Hepatocyte (in vitro differentiated cells): ENCODE measurements at regions not wholly inside any gene's neighbourhood (a gene's known extent, or its start where the extent isn't known, plus 50 kb on each side); places are given as distances from the start of the nearest gene placed in this dataset.

Source experiments
- DNase-seq: peaks from one replicate; pipeline ENCODE4 v3.0.0-alpha.2; 2016; ENCODE audit warnings: low spot score
- H2AFZ ChIP-seq: fragments of 200-600 bp; sonication (generic); 2 replicates; pipeline ENCODE4 v1.6.0; 2016; ENCODE audit warnings: antibody characterized with exemption, mild to moderate bottlenecking
- H3K27ac ChIP-seq: fragments of 200-600 bp; sonication (generic); 2 replicates; pipeline ENCODE4 v1.5.1; 2016; ENCODE audit warnings: mild to moderate bottlenecking
- H3K27me3 ChIP-seq: fragments of 200-600 bp; sonication (generic); 2 replicates; pipeline ENCODE4 v1.6.1; 2016
- H3K36me3 ChIP-seq: fragments of 200-600 bp; sonication (generic); replicated peaks from 2 replicates; pipeline ENCODE4 v1.5.1; 2016; ENCODE audit warnings: low read depth; ENCODE audit not compliant: insufficient read depth
- H3K4me1 ChIP-seq: fragments of 200-600 bp; sonication (generic); 2 replicates; pipeline ENCODE4 v1.5.1; 2016; ENCODE audit warnings: mild to moderate bottlenecking, moderate library complexity; ENCODE audit not compliant: insufficient read depth
- H3K4me2 ChIP-seq: fragments of 200-600 bp; sonication (generic); 2 replicates; pipeline ENCODE4 v1.6.0; 2016
- H3K4me3 ChIP-seq: fragments of 200-600 bp; sonication (generic); 2 replicates; pipeline ENCODE4 v1.5.1; 2016; ENCODE audit warnings: mild to moderate bottlenecking
- H3K79me2 ChIP-seq: fragments of 200-600 bp; sonication (generic); 2 replicates; pipeline ENCODE4 v1.6.0; 2017; ENCODE audit warnings: mild to moderate bottlenecking
- H3K9me2 ChIP-seq: fragments of 200-600 bp; sonication (generic); replicated peaks from 2 replicates; pipeline ENCODE4 v1.6.0; 2017; ENCODE audit warnings: mild to moderate bottlenecking; ENCODE audit not compliant: insufficient read depth
- H3K9me3 ChIP-seq: fragments of 200-600 bp; sonication (generic); 2 replicates; pipeline ENCODE4 v1.5.1; 2016; ENCODE audit warnings: low read depth, mild to moderate bottlenecking
- H4K20me1 ChIP-seq: fragments of 200-600 bp; sonication (generic); 2 replicates; pipeline ENCODE4 v1.6.0; 2016; ENCODE audit warnings: mild to moderate bottlenecking; ENCODE audit not compliant: insufficient read depth, poor library complexity, severe bottlenecking
- CTCF ChIP-seq: fragments of 200-600 bp; sonication (generic); IDR thresholded peaks from 2 replicates; pipeline ENCODE4 v1.5.1; 2016; ENCODE audit warnings: antibody characterized with exemption, mild to moderate bottlenecking; ENCODE audit not compliant: poor library complexity
- EZH2 ChIP-seq: fragments of 200-600 bp; sonication (generic); IDR thresholded peaks from 2 replicates; pipeline ENCODE4 v1.6.1; 2016; ENCODE audit warnings: antibody characterized with exemption, mild to moderate bottlenecking, borderline replicate concordance
- EZH2phosphoT487 ChIP-seq: fragments of 200-600 bp; sonication (generic); IDR thresholded peaks from one replicate; pipeline ENCODE4 v1.6.1; 2018; ENCODE audit warnings: antibody characterized with exemption, mild to moderate bottlenecking, low read depth, moderate library complexity; ENCODE audit not compliant: unreplicated experiment, severe bottlenecking
- WGBS: methylation state at CpG from one replicate; pipeline ENCODE4 v1.1.6; 2016; ENCODE audit warnings: low lambda C conversion rate; ENCODE audit errors: missing lambda C conversion rate; 5-methylcytosine and 5-hydroxymethylcytosine counted together

GRCh38 chr4:117610706-117611308, 423.5 kb upstream of the NDST3 start:
- Histone ChIP-seq H3K9me2 (no peaks in the 10 kb centered on the region), H3K4me2 (no peak overlapping the region), H3K4me3 (no peak overlapping the region), H3K9me3 (no peaks in the 10 kb centered on the region), H3K79me2 (no peaks in the 10 kb centered on the region), H3K27me3 (no peaks in the 10 kb centered on the region), H3K36me3 (no peaks in the 10 kb centered on the region), H3K4me1 (no peaks in the 10 kb centered on the region), H3K27ac (no peak overlapping the region), H4K20me1 (no peaks in the 10 kb centered on the region), H2AFZ (no peak overlapping the region)
- DNase-seq = no peak
- 93% methylated on average over 1 of the region's 1 CpG for WGBS
- no peak for TF ChIP-seq EZH2phosphoT487
- TF ChIP-seq CTCF = no peak
- no peak for TF ChIP-seq EZH2

GRCh38 chr4:117621673-117622072, 412.6 kb upstream of the NDST3 start:
- no peaks in the 10 kb centered on the region for H3K79me2 ChIP-seq
- H2AFZ ChIP-seq = no peak overlapping the region
- H3K9me2 ChIP-seq = no peaks in the 10 kb centered on the region
- TF ChIP-seq EZH2phosphoT487 (no peak), CTCF (no peak), EZH2 (no peak)
- H3K27me3 ChIP-seq = no peaks in the 10 kb centered on the region
- DNase-seq = no peak
- H3K36me3 ChIP-seq = no peaks in the 10 kb centered on the region
- WGBS = 97% methylated on average over 4 of the region's 4 CpGs
- H3K27ac ChIP-seq = no peak overlapping the region
- no peak overlapping the region for H3K4me2 ChIP-seq
- no peak overlapping the region for H3K4me3 ChIP-seq
- H4K20me1 ChIP-seq = no peaks in the 10 kb centered on the region
- H3K4me1 ChIP-seq = no peaks in the 10 kb centered on the region
- H3K9me3 ChIP-seq = no peaks in the 10 kb centered on the region

DNA sequence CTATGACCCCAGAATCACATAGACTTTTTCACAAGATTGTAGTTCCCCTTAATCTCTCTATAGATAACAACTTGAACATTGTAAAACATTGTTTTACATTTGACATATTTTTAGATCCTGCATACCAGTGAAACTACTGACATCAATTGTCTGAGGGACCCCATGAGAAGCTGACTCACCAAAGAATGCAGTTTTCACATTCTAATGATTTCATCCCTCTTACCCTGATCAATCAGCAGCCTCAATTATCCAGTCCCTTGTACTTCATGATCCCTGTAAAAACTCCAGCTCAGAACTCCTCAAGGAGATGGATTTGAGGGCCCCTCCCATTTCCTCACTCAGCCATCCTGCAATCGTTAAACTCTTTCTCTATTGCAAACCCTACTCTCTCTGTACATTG, 411.0 kb upstream of the NDST3 start:
- Histone ChIP-seq H3K9me3 (no peaks in the 10 kb centered on the region), H3K27ac (no peak overlapping the region), H2AFZ (no peak overlapping the region), H3K9me2 (no peaks in the 10 kb centered on the region), H3K4me1 (no peaks in the 10 kb centered on the region), H3K4me2 (no peak overlapping the region), H3K79me2 (no peaks in the 10 kb centered on the region), H3K4me3 (no peak overlapping the region), H3K27me3 (no peaks in the 10 kb centered on the region), H3K36me3 (no peaks in the 10 kb centered on the region), H4K20me1 (no peaks in the 10 kb centered on the region)
- DNase-seq = no peak
- WGBS = 66% methylated on average over 1 of the region's 1 CpG
- TF ChIP-seq CTCF (no peak), EZH2 (no peak), EZH2phosphoT487 (no peak)
